ENCODE measurements at regions not wholly inside any gene's neighbourhood (a gene's known extent, or its start where the extent isn't known, plus 50 kb on each side); places are given as distances from the start of the nearest gene placed in this dataset.

DNA sequence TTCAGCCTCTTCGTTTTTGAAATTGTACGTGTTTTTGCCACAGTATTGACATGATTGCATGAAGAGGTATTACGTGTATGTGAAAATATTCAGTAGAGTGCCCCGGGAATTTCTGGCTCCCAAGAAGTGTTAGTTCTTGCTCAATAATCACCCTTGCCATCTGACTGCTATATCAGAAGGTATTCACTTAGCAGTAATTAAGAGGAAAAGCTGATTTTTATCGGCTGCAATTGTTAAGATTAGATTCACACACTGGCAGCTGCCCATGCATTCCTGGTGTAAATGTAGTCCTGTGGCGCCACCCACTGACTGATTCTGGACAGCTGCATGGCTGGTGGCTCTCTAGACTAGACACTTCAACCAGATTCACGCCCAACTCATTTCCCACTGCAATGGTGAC, 440.1 kb upstream of the ADAMTS16 start:
- DNase-seq (ENCODE audit: extremely low spot score), result no peak
- Histone ChIP-seq H3K4me1 (no peaks in the 10 kb centered on the region), H3K9me3 (no peaks in the 10 kb centered on the region), H3K36me3 (no peaks in the 10 kb centered on the region), H3K27ac (replicated peaks in 1 of 4) (no peak overlapping the region), H3K27me3 (no peaks in the 10 kb centered on the region), H3K4me3 (no peak overlapping the region)
- TF ChIP-seq, protein P1, sequence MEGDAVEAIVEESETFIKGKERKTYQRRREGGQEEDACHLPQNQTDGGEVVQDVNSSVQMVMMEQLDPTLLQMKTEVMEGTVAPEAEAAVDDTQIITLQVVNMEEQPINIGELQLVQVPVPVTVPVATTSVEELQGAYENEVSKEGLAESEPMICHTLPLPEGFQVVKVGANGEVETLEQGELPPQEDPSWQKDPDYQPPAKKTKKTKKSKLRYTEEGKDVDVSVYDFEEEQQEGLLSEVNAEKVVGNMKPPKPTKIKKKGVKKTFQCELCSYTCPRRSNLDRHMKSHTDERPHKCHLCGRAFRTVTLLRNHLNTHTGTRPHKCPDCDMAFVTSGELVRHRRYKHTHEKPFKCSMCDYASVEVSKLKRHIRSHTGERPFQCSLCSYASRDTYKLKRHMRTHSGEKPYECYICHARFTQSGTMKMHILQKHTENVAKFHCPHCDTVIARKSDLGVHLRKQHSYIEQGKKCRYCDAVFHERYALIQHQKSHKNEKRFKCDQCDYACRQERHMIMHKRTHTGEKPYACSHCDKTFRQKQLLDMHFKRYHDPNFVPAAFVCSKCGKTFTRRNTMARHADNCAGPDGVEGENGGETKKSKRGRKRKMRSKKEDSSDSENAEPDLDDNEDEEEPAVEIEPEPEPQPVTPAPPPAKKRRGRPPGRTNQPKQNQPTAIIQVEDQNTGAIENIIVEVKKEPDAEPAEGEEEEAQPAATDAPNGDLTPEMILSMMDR (IDR thresholded peaks at IDR 0.05), result peak in 1 of 3 experiments; percentile 14
- no peak for TF ChIP-seq POLR2AphosphoS5 (IDR thresholded peaks at IDR 0.05)
- 31% methylated on average over 7 of the region's 7 CpGs for WGBS
- intact Hi-C loops (cut with DNase I), result no loop called here

DNA sequence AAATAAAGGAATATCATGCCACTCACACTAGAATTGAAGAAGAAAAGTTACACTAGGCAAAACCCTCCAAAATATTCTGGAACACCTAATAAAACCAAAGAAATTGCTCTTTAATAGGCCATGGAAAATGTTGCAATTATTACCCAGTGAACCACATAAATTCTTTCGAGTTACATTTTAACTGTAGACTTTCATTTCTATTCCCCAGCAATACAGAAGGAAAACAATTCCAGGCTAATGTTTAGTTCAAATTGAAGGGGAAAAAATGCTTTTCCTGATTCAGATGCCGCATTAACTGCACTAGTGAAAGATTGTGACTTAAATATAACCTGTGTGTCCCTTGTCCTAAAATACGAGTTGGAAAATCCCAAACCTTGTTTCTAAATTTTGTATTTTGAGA, 439.3 kb upstream of the ADAMTS16 start:
- Histone ChIP-seq H3K27me3 (no peaks in the 10 kb centered on the region), H3K27ac (replicated peaks in 1 of 4) (no peak overlapping the region), H3K9me3 (no peaks in the 10 kb centered on the region), H3K36me3 (no peaks in the 10 kb centered on the region), H3K4me1 (no peaks in the 10 kb centered on the region), H3K4me3 (no peak overlapping the region)
- WGBS, result 63% methylated on average over 3 of the region's 3 CpGs
- no peak for DNase-seq (ENCODE audit: extremely low spot score)
- intact Hi-C loops (cut with DNase I), result no loop called here
- TF ChIP-seq POLR2A (IDR thresholded peaks at IDR 0.05; ENCODE audit: low read depth), result no peak
- TF ChIP-seq, protein P1 (IDR thresholded peaks at IDR 0.05), result no peak
- TF ChIP-seq POLR2AphosphoS5 (IDR thresholded peaks at IDR 0.05), result no peak
- TF ChIP-seq EP300 (IDR thresholded peaks at IDR 0.05), result no peak

DNA sequence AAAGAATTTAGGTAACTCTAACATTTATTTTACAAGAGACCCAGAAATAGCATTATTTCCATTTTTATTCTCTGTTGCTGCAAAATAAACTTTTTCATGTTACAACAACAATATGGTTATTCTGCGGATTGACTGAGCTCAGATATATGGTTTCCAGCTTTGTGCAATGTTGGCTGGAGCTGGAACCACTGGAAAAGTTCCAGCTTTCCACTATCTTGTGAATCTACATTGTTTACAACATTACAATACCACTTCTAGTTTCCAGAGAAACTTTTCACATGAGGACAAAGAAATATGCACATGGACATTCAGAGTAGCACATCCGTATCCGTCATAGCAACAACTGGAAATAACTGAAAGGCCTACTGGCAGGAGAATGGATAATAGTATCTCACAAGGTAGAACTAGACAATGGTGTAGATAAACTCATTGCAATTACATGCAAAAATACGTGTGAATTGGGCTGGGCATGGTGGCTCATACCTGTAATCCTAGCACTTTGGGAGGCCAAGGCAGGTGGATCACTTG, 436.1 kb upstream of the ADAMTS16 start:
- H3K27ac ChIP-seq (replicated peaks in 1 of 4), result no peak overlapping the region
- no peaks in the 10 kb centered on the region for H3K4me1 ChIP-seq
- no peak overlapping the region for H3K4me3 ChIP-seq
- no peaks in the 10 kb centered on the region for H3K9me3 ChIP-seq
- WGBS, result 73% methylated on average over 4 of the region's 4 CpGs
- no peak for DNase-seq (ENCODE audit: extremely low spot score)
- intact Hi-C loops (cut with DNase I), result no loop called here
- no peaks in the 10 kb centered on the region for H3K36me3 ChIP-seq
- TF ChIP-seq, protein P1 (IDR thresholded peaks at IDR 0.05), result no peak
- TF ChIP-seq POLR2A (IDR thresholded peaks at IDR 0.05; ENCODE audit: low read depth) (no peak), EP300 (IDR thresholded peaks at IDR 0.05) (no peak), POLR2AphosphoS5 (IDR thresholded peaks at IDR 0.05) (no peak)
- H3K27me3 ChIP-seq, result no peaks in the 10 kb centered on the region

DNA sequence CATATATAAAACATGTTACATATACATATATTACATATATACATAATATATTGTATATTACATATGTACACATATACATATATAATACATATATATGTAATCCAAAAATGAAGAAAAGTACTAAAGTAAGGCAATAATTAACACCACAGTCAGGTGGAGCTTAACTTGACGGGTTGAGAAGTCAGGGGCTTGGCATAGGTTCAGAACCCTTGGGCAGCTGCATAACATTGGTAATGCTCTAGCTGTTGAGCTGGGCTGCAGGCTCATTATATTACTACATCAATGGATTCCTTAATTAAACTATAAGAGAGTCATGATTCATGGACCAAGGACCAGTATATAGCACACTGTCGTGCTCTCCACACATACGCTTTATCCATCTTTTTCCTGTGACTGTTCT, 435.2 kb upstream of the ADAMTS16 start:
- no peak for TF ChIP-seq POLR2AphosphoS5 (IDR thresholded peaks at IDR 0.05)
- TF ChIP-seq EP300 (IDR thresholded peaks at IDR 0.05), result no peak
- TF ChIP-seq, protein P1 (IDR thresholded peaks at IDR 0.05), result no peak
- TF ChIP-seq POLR2A (IDR thresholded peaks at IDR 0.05; ENCODE audit: low read depth), result no peak
- H3K4me3 ChIP-seq, result no peak overlapping the region
- no peak overlapping the region for H3K27ac ChIP-seq (replicated peaks in 1 of 4)
- 85% methylated on average over 3 of the region's 3 CpGs for WGBS
- H3K9me3 ChIP-seq, result no peaks in the 10 kb centered on the region
- intact Hi-C loops (cut with DNase I), result no loop called here
- H3K36me3 ChIP-seq, result no peaks in the 10 kb centered on the region
- no peaks in the 10 kb centered on the region for H3K27me3 ChIP-seq
- no peak for DNase-seq (ENCODE audit: extremely low spot score)
- no peaks in the 10 kb centered on the region for H3K4me1 ChIP-seq

DNA sequence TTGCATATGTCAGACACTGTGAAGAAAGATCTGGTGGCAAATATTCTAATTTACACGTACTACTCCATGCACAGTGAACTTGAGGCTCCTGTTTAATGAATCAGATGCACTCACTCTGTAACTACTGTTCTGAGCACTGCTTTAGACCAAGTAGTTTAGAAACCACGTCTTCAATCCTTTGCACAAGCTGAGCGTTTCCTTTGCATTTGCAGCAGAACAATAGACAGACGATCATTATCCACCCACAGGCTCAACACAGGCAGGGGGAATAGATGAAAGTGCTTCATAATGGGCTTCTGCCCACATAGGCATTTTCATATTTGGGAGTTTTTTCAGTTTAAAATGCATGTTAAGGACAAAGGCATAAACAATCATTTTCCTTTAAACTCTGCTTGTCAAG, 423.3 kb upstream of the ADAMTS16 start:
- Histone ChIP-seq H3K9me3 (peaks cover 0 to 7% (median 2%) of the 10 kb centered on the region in 4 donors), H3K27me3 (no peaks in the 10 kb centered on the region), H3K4me3 (no peak overlapping the region), H3K36me3 (no peaks in the 10 kb centered on the region), H3K4me1 (no peaks in the 10 kb centered on the region), H3K27ac (replicated peaks in 1 of 4) (no peak overlapping the region)
- 39% methylated on average over 4 of the region's 4 CpGs for WGBS
- intact Hi-C loops (cut with DNase I), result no loop called here
- DNase-seq (ENCODE audit: extremely low spot score), result no peak
- TF ChIP-seq EP300 (IDR thresholded peaks at IDR 0.05), result no peak
- TF ChIP-seq, protein P1 (IDR thresholded peaks at IDR 0.05), result no peak
- TF ChIP-seq POLR2A (IDR thresholded peaks at IDR 0.05; ENCODE audit: low read depth), result no peak
- TF ChIP-seq POLR2AphosphoS5 (IDR thresholded peaks at IDR 0.05), result no peak
